Activated CD4-positive, alpha-beta T cell treated with anti-CD3 and anti-CD28 coated beads, Interleukin-2, amount 50 U/mL, for 4 hours (primary cell): ENCODE measurements at regions not wholly inside any gene's neighbourhood (a gene's known extent, or its start where the extent isn't known, plus 50 kb on each side); places are given as distances from the start of the nearest gene placed in this dataset.
"Not testable (repeated sequence)": the region's sequence is repeated elsewhere in the genome, so short reads cannot be mapped to it uniquely, and the experiment has no call there.

Experiments
- DNase-seq, 2 experiments: peaks; one replicate each; pipeline ENCODE4 v3.0.0-alpha.2; 2020

GRCh38 chr15:30845536-30845935 lies 58.2 kb upstream of the FAN1 start:
- not testable (repeated sequence) for DNase-seq
